Loucy (cell line): ENCODE measurements at regions not wholly inside any gene's neighbourhood (a gene's known extent, or its start where the extent isn't known, plus 50 kb on each side); places are given as distances from the start of the nearest gene placed in this dataset.

Source experiments
- EZH2phosphoT487 ChIP-seq: fragments of 200-600 bp; IDR thresholded peaks from 2 replicates; pipeline ENCODE4 v1.6.1; 2018; ENCODE audit warnings: antibody characterized with exemption, mild to moderate bottlenecking, moderate library complexity, borderline replicate concordance
- TF ChIP-seq, protein P1 (sequence below): fragments of 200-600 bp; sonication (generic); conservative IDR thresholded peaks from 2 replicates; pipeline ENCODE4 v1.5.1; 2014; ENCODE audit warnings: mild to moderate bottlenecking, antibody characterized with exemption, low read length

DNA sequence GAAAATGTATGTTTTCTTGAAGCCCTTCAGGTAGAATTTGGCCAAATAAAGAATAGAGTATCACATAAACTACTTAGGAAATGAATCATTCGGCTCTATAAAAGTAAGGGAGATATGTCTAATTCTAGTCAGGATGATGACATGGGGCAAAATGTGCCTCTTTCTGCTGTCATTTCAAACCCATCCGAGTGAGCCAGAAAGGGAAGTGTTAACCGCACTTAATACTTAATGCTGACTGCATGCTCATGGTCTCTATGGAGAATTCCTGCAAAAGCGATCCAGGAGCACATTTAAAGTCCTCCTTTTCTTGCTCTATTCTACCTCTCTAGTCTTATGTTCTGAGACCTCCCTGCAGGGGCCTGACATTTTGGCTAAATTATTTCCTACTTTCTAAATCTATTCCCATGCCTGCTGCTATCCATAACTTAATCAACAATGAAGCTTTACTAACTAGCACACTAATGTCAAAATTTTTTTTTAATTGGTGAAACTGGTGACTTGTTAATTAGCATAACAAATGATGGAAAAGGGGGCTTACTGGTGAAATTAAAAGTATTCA, 127.4 kb downstream of the CDC42EP3 start:
- TF ChIP-seq, protein P1, sequence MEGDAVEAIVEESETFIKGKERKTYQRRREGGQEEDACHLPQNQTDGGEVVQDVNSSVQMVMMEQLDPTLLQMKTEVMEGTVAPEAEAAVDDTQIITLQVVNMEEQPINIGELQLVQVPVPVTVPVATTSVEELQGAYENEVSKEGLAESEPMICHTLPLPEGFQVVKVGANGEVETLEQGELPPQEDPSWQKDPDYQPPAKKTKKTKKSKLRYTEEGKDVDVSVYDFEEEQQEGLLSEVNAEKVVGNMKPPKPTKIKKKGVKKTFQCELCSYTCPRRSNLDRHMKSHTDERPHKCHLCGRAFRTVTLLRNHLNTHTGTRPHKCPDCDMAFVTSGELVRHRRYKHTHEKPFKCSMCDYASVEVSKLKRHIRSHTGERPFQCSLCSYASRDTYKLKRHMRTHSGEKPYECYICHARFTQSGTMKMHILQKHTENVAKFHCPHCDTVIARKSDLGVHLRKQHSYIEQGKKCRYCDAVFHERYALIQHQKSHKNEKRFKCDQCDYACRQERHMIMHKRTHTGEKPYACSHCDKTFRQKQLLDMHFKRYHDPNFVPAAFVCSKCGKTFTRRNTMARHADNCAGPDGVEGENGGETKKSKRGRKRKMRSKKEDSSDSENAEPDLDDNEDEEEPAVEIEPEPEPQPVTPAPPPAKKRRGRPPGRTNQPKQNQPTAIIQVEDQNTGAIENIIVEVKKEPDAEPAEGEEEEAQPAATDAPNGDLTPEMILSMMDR: no peak
- TF ChIP-seq EZH2phosphoT487: no peak
